ENCODE measurements at regions not wholly inside any gene's neighbourhood (a gene's known extent, or its start where the extent isn't known, plus 50 kb on each side); places are given as distances from the start of the nearest gene placed in this dataset.
A peak's percentile ranks its signal among the peaks of the same experiment; 100 is the strongest.

DNA sequence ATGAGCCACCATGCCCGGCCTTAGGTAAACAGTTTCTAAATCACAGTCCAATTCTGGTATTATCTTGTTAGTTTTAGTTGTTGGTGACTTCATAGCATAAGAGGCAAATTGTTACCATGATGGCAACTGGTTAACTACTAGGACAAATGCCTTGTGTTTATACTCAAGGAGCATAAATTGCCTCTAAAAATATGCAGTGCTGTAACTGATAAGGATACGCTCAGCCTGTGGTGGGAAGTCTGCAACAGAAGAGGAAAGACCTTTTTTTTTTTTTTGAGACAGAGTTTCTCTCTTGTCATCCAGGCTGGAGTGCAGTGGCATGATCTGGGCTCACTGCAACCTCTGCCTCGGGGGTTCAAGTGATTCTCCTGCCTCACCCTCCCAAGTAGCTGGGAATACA is 311.9 kb upstream of the ARGLU1 start:
- DNase-seq (ENCODE audit: low spot score), result no peak

DNA sequence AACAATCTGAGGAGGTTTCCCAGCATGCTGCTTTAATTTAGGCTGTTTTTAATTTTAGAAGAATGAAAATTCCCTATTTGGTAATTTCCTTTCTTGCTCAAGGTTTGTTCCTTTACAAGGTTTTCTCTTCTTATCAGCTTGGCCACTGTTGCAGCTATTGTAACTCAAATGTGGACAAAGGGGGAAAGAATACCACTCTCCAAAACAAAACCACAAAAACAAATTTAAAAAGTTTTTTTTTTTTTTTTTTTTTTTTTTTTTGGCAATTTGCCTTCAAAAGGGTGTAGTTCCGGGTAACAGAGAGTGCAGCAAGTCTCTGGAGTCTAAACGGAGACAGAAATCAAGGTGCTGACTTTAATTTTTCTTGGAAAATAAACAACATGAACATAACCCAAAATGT is 306.4 kb upstream of the ARGLU1 start:
- DNase-seq (ENCODE audit: low spot score), result no peak

DNA sequence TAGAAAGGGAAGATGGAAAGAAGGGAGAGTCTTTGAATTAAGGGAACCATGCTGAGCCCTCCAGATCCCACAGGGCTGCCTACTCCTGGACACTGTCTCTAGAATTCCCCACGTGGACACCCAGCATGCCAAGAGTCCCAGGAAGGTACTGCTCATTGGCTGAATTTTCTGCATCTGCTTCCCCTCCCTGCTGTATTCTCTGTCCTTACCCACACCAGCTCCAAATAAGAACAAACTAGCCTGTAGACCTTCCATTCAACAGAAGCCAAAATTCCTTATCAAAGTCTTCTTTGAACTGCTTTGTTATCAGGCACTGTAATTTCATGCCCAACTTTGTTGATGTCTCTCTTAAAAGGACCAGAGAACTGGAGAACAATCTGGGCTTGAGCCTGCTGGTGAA is 305.9 kb upstream of the ARGLU1 start:
- no peak for DNase-seq (ENCODE audit: low spot score)

DNA sequence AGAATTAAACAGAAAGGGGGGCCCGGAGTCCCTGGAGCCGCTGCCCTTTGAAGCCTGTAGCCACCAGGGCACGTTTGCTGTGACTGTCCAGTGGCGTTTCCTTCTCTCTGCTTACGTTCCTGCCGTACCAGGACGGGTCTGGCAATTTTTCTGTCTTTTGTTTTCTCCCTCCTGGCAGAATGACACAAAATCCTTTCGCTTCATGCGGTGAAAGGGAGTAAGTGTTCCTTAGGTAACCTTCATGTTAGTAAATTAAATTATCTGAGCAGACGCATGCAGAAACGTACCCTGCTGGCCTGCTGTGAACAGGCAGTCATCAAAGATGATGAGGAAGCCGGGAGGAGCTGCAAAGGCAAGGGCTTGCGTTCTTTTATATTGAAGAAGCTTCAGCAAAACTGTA is 299.3 kb upstream of the ARGLU1 start:
- peak; percentile 25 for DNase-seq (ENCODE audit: low spot score)

DNA sequence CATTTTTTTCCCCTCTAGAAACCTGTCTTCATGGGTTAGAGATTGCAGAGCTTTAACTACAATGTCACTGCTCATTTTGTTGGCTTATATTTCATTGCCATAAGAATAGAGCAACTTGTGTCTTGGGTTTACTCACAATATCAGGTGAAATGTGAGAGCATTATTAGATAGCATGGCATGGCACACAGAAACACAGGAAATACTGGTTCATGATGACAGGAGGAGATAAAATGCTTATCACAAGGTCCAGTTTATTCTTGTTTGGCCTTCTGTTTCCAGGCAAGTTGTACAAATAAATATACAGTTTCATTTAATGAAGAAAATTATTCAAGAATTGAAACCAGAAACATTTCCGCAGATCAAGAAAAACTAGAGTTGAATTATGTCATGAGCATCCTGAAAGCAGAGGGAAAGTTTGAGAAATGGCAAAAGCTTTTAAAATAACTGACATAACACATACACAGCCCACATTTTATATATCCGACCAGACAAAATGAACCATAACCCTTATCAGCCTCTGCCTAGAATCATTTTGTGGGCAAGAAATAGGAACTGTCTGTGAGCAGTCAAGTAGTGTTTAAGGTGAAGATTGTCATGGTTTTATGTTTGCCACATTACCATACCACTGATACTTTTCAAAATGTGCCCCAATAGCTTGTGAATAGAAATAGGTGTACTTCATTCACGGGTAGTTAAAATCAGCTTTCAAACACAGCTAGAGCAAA is 297.9 kb upstream of the ARGLU1 start:
- no peak for DNase-seq (ENCODE audit: low spot score)

DNA sequence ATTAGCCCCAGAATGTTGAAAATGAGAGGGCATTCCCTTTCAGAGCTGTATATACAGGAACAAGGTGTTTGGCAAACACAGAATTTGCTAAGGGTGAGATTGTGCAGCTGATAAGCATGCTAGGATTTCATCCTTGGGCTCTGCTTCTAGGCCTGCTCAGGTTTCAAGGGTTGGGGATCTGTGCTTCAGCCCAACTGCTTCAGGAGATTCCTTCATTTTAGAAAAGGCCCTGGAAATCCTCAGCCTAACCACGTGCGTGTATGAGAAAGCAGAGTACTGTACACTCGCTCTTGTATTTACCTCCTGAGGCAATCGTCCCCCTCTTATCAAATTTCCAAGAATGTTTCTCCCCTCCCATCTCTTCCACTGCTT is 291.6 kb upstream of the ARGLU1 start:
- no peak for DNase-seq (ENCODE audit: low spot score)

DNA sequence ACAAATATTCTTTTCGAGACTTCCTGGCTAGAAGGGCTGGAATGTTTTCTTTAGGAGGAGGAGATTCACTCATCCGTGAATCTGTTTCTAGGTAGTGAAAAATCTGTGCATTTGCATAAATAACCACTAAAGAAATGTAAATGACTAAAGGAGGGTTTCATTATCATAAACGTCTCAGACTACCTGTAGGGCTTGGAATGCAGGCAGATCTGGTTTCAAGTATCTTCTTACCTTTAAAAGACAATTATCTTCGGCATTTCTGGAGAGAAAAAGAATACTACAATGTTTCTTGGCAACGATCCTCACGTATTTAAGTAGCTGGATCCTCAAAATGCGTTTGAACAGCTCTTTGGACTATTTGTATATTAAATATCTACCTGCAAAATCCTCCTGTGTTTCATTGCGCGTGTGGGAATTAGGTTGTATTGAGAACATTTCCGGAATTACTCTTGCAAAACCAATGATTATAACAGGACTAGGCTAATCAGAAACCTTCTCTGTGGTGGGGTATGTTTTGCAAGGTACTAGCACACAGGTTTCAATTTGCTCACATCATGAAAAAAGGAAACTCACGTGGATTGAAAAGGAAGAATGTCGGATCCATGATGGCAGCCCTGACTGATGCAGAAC is 291.1 kb upstream of the ARGLU1 start:
- DNase-seq (ENCODE audit: low spot score), result peak; percentile 50

DNA sequence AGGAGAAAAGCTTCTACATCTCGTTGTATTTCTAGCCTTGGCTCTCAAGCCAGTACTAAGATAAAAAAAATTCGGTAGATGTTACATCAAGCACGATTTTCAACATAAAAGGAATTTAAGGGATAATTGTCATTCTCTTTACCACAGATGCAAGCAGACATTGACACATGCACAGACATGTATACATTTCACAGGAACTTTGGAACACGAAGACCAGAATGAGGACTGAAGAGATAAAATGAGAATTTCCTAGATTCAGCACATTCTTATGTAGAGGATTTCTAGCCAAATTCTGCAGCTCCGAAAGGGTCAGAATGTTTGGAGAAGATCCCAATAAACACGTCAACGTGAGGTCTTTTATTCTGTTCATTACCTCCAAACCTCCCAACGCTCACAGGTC is 284.5 kb upstream of the ARGLU1 start:
- DNase-seq (ENCODE audit: low spot score), result no peak

DNA sequence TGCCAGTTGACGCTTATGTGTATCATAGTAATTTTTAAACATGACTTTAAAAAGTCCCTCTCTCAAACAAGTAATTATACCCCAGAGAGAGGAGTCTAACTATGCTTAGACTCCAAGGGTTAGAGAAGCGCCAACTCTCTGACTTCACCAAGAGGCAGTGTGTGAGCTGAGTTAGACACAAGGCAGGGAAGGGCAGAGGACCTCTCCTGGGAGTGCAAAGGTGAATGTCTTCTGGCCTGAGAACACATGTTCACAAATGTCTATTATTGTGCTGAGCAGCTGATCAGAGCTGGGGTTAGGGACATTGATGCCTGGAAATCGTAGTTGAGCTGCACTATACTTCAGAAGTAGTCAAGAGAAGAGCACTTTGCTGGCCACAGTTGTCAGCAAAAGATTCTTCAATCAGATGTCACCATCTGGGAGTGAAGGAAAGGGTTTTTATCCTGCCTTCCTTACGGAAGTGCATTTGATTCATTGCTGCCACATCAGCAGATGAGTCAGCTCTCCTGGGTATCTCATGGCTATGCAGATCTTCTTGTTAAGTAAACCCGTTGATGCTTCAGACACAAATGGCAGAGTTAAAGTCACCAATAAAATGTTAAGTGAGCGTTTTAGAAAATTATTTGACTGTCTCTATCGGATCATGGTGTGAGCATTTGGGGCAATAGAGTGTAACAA is 283.2 kb upstream of the ARGLU1 start:
- DNase-seq (ENCODE audit: low spot score), result peak; percentile 50

DNA sequence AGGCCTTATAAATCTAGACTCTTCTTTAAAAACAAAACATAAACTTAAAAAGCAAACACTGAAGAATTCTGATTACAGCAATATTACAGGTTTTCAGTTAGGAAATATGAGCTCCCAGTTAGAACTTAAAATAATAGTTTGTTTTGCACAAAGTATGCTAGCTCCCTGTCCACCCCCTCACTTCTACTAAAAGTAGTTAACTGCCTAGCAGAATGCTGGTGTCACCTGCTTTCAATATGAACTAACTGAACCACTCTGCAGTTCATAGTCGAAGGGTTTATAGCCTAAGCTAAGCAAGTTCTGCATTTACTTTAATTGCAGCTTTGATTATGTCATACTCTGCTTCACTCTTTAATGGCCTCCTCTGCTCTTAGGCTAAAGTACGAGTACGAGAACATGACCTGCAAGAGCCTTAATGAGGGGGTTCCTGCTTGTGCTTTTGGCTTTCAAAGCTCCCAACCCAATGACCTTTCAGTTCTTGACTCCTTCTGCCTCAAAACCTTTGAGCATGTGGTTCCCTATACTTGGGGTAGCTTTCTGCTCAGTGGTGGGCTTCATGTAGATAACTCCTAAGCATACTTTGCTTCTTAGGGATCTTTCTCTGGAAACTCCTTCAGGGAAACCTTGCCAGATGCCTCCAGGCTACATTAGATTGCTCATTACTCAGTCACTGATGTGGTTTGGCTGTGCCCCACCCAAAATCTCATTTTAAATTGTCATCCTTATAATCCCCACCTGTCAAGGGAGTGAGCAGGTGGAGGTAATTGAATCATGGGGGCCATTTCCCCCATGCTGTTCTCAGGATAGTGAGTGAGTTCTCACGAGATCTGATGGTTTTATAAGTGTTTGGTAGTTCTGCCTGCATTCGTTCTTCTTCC is 278.9 kb upstream of the ARGLU1 start:
- DNase-seq (ENCODE audit: low spot score), result peak; percentile 5

DNA sequence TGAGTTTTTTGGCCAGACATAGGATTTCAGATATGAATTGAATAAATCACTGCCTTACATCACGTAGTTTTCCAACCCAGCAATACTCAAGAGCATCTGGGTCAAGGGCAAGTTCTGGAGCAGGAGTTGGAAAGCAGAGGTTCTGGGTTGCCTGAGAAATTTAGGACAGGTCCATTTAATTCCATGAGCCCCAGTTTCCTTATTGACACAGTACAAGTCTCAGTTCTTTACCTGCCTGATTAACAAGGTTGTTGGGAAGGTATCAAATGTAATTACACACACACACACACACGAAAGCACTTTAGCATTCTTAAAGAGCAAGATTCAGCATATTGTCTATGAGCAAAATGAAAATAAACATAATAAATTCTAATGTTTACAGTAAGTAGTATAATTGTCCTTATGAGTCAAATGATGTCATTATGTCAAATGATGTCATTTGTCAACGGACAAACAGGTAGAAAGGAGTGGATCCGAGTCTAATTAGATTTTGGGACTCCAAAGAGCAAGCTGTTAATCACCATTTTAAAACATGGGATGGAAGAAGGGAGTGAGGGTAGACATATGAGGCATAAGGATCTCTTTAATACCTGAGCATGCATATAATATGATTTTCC is 268.4 kb upstream of the ARGLU1 start:
- DNase-seq (ENCODE audit: low spot score), result no peak

DNA sequence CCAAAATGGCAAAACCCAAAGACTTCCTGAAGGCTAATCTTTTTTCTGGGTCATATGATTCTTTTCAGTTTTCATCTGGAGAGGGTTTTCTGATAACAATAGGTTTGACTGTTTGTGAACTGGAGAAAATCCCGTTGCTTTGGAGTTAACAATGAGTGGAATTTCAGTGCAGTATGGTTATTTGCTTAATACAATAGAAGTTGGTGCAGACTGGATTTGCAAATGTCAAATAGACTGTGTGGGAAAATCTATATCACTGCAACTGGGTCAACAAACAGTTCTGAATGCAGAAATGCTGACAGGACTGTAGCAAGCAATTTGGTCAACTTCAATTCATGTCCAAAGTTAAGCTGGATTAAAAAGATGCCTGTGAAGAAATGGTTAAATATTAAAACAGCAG is 267.5 kb upstream of the ARGLU1 start:
- no peak for DNase-seq (ENCODE audit: low spot score)

DNA sequence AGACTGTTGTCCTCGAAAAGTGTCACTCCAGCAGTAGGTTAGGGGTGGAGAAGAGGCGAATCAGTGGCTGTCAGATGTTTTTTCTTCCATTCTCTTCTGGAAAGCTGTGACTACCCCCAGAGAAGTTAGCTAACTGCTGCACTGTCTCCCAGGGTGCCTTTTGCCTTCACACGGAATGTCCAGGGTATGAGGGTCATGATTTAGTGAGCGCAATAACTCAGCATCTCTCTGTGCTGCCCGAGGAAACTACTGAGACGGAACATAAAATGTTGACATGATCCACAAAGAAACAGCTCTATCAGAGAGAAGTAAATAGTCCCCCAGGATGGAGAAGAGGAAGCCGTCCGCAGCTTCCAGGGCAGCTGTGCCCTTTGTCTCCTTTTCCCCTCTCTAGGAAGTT is 254.0 kb upstream of the ARGLU1 start:
- no peak for DNase-seq (ENCODE audit: low spot score)

DNA sequence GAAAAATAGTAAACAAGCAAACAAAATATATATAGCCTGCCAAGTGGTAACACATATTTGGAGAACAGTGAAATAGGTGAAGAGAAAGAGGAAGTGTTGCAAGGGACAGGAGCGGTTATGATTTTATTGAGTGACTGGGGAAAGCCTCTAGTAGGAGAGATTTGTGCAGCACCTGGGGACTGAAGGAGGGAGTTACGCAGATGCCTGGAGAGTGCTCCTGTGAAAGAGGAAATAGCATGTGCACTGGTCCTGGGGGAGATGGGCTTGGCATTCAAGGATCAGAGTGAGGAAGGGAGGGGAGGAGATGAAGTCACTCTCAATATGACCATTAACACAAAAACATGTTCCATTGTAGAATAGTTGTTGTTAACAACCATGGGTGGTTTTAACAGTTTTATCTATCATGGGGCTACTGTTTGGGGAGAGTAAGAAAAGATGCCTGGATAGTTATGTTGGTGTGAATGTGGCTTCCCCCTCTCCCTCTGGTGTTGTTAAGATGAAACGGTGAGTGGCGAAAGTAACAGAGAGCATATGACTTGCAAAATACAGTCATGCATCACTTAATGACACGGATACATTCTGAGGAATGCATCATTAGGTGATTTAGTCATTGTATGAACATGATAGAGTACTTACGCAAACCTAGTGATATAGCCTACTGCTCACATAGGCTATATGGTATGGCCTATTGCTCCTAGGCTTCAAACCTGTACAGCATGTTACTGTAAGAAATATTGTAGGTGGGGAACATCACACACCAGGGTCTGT is 251.7 kb upstream of the ARGLU1 start:
- DNase-seq (ENCODE audit: low spot score), result no peak

DNA sequence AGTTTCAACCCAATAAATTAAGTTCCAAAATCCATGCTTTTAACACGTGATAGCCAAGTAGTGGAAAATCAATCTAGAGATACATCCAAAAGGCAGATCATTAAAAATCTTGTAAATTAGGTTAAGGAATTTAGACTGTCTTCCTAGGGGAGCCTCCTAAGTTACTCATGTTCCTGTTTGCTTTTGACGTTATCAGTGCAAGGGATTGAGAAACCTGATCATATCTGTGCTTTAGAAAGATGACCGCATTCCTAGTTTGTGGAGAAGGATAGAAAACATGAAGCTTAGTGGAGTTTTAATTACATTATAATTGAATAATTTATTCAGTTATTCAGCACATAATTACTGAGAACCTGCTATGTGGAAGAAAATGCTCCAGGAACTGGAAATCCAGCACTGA is 251.0 kb upstream of the ARGLU1 start:
- no peak for DNase-seq (ENCODE audit: low spot score)

DNA sequence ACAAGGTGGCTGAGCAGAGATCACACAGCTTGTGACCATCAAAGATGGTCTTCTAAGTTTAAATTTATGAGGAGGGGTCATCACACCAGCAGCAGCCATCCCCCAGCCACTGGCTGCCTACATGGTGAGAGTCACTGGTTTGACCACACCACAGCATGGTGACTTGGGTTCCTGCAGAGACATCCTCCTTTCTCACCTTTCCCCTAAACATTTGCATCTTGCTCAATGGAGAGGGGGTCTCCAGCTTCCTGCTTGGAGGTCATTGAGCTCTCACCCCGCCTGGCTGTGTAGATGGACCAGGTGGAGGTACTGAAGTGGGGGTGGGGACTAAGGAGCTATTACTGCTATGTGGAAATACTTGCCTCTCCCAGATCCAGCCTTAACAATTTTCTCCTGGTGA is 247.6 kb upstream of the ARGLU1 start:
- no peak for DNase-seq (ENCODE audit: low spot score)

DNA sequence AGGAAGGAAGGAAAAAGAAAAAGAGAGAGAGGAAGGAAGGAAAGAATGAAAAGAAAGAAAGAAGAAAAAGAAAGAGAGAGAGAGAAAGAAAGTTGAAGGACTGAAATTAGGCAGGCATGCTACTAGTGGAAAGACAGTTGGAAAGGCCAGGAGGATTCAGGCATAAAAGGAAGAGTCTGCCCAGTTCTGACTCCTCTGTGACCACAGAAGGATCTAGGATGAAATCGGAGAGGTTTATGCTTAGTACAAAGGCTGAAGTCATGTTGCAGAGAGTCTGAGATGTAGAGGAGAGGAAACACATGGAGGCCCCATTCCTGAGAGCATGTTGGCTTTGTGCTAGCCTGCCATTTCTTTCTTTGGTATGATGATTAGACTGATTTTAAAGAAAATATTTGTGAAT is 246.5 kb upstream of the ARGLU1 start:
- DNase-seq (ENCODE audit: low spot score), result no peak

DNA sequence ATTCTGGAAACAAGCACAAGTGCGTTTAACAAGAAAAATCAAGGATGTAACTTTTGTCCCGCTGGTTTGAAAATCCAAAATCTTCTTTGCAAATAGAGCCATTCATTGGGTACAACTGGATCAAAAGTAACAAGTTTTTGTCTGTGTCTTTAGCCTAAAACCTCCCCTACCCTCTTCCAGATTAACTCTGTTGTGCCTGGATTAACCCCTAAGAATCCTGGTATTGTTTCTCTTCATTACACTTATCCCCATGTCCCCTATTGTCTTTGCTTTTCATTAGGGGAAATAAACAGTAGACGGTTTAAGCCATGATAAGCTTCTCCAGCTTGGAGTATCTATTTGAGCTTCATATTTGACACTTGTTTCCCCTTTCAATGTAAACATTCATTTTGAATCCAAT is 242.1 kb upstream of the ARGLU1 start:
- DNase-seq (ENCODE audit: low spot score), result no peak

DNA sequence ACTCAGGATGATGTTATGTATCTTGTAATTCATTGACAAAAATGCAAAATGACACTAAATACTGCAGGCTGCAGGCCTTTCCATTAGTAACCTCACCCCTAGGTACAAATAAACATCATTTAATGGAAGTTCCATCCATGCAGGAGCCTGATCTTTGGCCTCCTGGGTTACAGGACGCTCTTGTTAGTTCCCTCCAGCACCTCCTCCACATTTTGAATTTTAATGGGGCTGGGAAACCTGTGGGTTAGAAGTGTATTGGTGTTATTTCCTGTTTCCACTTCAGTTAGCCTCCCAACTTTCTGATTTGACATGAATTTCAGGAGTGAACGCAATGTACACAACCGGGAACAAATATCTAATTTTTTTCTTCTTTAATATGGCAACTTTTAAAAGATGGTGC is 237.1 kb upstream of the ARGLU1 start:
- DNase-seq (ENCODE audit: low spot score), result no peak

DNA sequence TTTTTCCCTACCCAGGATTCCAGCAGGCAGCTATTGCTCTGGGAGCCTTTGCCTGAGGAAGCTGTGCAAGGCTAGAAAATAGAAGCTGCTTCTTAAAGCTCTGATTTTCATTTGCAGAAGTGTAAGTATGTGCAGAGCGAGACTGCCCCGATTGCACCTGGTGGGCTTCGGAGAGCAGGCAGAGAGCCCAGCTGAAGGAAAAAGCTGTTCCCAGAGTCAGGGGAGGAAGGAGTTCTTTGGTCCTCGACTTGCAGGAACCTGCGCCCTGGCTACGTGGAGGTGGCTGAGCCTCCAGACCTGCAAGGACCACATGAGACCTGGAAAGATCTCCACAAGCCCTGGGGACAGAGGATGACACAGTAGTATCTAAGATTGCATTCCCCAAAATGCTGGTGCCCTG is 235.0 kb upstream of the ARGLU1 start:
- DNase-seq (ENCODE audit: low spot score), result no peak

DNA sequence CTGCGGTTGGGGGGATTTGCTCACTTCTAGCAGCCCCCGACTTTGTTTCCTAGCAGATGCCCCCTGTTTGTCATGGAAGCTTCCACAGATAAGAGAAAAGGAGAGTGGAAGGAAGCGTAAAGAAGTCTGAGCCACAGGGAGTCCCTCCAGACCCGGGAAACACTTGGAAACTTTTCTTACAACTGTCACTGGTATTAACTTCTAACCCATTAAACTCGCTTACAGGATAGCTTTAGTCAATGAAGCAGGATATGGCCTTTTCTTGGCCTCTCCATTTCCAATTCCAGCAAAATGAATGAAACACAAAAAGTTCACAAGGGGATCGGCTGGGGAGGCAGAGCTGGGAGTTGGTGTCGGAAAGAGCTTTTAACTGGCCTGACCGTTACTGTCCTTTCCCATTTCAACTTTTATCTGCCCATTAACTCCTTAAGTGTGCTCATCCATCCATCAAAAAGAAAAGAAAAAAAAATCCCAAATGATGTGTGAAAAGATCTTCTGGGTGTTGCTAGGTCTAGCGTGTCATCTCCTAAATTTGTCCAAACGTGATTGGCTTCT is 231.9 kb upstream of the ARGLU1 start:
- no peak for DNase-seq (ENCODE audit: low spot score)
